A204.1 (cell line): ENCODE measurements at regions not wholly inside any gene's neighbourhood (a gene's known extent, or its start where the extent isn't known, plus 50 kb on each side); places are given as distances from the start of the nearest gene placed in this dataset.
"Not testable (repeated sequence)": the region's sequence is repeated elsewhere in the genome, so short reads cannot be mapped to it uniquely, and the experiment has no call there.

Experiments
- FAIRE-seq: peaks from 2 replicates; lab custom pipeline; 2012; peaks lifted over from hg19 to GRCh38; lab: Jason Lieb, UNC

DNA sequence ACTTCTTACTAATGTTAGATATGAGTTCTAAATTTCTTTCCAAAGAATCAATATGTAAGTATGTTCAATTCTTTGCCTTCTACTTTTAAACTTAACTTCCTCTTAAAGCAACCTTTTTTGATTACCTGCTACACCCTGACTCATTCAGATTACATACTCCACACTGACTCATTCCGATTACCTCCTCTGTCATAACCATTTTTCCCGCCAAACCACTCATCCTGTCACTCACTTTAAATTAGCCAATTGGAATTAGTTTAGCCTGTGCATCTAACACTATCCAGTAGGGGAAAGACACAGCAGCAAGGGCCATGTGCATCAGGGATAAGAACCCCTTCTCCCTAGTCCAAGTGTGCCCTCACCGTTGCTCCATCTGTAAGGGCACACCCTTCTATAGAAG lies 815.5 kb downstream of the BRINP3 start:
- no peak for FAIRE-seq

DNA sequence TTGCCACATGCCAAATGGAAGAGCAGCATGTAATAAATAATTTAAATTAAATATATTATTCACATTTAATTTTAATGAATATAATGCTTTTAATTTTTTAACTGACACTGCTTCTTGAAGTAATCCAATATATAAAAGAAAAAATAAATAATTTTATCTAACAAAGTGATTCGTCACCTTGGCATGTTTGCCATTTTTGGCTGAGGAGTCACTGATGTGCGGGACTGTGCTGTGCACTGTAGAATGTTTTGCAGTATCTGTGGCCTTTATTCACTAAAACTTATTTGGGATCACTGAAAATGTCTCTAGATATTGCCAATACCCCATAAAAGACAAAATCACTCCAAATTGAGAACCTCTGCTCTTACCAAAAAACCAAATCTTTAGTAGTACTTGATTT lies 807.8 kb downstream of the BRINP3 start:
- no peak for FAIRE-seq

DNA sequence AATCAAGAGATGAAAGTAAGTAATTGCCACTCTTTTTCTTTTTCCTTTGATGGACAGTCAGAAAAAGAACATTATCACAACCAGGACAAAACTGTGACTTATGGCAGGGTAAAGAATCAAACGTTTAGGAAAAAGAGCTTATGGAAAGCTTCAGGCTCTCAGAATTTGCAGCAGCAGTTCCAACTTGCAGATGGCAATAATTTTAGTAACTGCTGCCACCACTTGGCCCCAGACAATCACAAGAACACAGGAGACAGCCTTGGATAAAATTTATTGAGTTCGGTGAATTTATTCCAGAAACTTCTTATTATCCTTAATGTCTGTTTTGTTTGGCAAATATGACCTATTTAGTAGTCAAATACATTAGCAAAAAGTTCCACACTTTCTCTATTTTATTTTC lies 804.4 kb downstream of the BRINP3 start:
- no peak for FAIRE-seq

DNA sequence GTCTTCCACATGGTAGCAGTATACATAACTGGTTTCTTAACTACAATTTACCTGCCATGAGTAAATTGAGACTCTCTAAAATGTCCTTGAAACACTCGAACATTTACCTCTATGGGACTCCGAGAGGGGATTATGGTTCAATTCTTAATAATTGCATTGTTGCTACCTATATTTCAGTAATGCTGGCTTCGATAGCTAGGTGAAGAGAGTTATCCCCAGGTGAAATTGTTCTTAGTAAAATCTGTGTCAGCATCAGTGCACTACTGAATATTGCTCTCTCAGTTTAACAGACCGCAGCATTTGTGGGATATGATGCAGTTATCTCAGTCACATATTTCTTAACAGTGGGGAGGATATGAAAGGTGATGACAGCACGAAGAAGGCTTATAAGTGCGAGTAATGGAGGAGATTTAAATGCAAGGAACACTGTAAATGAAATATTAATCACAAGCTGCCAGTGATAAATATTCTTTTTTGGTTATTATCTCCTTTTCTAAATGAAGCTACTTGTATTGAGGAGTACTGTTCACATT lies 801.9 kb downstream of the BRINP3 start:
- FAIRE-seq = no peak

DNA sequence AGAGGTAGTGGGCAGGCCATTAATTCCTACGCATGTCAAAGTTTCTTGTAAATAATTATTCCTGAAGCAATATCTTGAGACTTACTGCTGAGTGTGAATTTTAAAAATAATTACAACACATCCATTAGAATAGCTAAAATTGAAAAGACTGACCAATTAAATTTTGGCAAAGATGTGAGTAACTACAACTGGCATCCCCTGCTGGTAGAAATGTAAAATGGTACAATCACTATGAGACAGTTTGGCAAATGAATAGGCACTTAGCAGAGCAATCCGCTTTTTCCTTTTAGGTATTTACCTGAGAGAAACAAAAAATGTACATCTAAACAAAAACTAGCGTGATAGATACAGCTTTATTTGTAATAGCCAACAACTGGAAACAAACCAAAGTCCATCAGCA lies 798.9 kb downstream of the BRINP3 start:
- no peak for FAIRE-seq

DNA sequence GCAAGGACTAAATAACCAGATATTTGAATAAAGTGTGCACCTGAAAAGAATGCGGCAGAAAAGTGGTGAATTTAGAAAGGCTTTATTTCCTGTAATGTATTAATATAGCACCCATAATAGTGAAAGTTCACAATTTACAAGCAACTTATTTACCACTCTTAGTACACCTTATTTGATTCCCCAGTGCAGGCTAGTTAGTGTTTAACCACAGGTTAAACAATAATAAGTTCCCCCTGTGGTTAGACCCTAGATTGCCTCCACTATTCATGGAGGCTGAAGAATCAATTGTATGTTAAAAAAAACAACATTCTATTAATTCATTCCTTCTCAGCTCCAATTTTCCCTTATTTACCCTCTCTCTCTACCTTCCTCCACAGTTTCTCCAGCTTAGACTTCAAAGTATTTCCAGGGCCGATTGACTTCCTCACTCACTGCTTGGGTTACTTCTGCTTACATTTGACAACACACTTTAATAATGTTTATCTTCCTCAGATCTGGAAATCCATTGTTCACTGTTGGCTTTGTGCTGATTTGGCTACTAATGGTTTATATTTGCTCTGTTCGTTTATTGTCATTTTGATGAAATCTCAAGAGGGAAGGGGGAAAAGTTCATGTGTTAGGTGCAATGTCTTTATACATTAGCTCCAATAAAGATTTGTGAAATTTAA lies 796.3 kb downstream of the BRINP3 start:
- FAIRE-seq = no peak

DNA sequence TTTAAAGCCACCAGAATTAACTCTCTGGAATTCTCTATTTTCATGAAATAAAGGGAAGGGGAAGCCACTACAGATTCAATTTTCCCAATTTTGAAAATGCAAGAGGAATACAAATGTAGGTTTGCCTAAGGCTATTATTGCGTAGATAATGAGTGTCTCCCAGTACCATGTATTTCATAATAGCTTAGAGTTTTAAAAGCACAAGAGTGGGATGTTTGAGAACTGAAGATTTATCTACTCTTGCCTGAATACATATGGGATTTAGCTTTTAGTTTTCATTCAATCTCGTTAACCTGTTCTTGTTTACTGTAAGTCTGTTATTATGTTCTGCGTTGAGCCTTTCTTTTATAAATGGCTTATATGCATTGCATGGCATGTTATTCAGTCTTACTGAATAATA lies 795.1 kb downstream of the BRINP3 start:
- no peak for FAIRE-seq

DNA sequence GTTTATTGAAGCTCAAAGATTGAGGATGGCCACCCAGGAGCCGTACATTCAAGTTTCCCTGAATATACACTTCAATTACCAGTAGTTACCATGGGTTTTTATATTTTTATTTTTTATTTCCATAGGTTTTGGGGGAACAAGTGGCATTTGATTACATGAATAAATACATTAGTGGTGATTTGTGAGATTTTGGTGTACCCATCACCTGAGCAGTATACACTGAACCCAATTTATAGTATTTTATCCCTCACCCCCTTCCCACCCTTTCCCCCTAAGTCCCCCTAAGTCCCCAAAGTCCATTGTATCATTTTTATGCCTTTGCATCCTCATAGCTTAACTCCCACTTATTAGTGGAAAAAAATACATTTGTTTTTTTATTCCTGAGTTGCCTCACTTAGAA lies 791.4 kb downstream of the BRINP3 start:
- no peak for FAIRE-seq

DNA sequence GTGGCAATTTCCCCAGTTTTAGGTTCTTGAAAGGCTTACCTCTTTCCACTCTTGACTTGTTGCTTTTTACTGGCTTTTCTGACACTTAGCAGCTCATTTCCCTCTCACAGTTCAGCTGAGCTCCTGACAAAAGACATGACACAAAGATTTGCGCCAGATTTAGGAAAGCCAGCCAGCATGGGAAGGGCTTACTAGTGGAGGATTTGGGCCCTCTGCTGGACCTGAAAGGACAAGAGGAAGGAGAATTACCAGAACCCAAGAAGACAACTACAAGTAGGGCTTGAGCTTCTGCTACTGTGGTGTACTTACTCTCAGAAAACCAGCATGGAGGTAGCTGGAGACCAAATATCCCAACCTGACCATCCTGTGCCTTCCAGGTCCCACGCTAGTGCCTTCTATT lies 784.5 kb downstream of the BRINP3 start:
- FAIRE-seq = no peak

DNA sequence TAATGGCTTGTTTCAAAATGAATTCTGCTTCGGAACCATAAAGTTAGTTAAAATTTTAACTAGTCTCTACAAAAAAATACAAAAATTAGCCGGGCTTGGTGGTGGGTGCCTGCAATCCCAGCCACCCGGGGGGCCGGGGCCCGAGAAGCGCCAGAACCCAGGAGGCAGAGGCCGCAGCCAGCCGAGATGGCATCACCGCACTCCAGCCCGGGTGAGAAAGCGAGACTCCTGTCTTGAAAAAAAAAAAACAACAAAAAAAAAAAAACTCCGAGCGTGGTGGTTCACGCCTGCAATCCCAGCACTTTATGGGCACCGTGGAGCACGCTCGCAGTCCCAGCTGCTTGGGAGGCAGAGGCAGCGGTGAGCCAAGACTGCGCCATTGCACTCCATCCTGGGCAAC lies 781.4 kb downstream of the BRINP3 start:
- no peak for FAIRE-seq

DNA sequence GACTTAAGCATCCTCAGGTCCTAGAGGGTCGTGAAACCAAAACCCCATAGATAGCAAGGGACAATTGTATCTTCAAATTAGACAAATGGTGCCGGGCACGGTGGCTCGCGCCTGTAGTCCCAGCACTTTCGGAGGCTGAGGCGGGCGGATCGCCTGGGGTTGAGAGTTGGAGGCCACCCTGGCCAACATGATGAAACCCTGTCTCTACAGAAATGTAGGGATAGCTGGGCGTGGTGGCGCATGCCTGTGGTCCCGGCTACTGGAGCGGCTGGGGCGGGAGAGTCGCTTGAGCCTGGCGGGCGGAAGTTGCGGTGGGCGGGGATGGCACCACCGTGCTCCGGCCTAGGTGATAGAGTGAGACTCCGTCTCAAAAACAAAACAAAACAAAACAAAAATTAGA lies 780.6 kb downstream of the BRINP3 start:
- no peak for FAIRE-seq

DNA sequence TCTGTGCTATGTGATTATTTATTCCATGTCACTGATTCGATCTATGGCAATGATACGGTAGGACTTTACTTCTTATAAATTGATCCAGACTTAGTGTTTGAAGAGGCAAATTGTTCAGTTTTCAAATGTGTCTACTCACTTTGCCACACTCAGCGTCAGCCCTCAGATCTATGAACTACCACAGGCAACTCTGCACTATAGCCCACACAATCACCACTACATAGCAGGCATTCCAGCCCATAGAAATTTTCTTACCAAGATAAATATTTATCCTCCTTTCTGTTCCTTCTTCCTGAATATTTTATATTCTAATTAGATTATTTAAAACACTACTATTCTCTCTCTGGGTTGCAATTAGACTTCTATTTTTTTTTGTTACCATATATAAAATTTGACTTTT lies 776.1 kb downstream of the BRINP3 start:
- no peak for FAIRE-seq

DNA sequence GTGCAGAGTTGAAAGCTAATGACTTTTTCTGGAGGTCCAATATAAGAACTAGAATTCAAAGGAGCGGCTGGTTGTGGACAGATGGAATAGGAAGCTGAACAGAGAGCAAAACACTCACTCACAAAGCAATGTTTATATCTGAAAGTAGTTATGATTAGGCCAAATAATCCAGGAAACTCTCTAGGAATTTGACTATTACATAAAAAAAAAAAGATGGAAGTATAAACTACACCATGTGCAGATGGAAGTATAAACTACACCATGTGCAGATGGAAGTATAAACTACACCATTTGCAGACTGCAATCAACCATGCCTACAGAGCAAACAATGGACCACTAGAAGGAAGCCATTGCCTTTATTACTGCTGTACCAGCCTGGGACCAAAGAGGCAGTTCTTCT lies 771.1 kb downstream of the BRINP3 start:
- FAIRE-seq = no peak

DNA sequence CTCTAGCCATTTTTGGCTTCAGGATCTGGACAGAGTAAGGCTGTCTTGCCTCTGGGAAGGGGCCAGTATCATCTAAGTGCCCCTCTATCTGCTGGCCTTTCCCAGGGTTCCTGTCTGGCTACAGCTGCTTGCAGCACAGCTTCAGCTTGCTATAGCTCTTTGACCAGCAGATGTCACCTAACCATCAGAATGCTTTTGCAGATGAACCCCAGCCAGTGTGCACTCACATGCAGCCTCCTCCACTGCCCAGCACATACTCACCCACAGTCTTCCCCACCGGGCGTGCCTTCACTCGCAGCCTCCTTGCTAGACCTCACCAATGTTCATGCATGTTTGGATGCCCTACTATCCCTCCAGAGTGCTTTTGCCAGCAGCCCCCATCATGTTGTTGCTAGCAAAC lies 769.0 kb downstream of the BRINP3 start:
- FAIRE-seq = no peak

DNA sequence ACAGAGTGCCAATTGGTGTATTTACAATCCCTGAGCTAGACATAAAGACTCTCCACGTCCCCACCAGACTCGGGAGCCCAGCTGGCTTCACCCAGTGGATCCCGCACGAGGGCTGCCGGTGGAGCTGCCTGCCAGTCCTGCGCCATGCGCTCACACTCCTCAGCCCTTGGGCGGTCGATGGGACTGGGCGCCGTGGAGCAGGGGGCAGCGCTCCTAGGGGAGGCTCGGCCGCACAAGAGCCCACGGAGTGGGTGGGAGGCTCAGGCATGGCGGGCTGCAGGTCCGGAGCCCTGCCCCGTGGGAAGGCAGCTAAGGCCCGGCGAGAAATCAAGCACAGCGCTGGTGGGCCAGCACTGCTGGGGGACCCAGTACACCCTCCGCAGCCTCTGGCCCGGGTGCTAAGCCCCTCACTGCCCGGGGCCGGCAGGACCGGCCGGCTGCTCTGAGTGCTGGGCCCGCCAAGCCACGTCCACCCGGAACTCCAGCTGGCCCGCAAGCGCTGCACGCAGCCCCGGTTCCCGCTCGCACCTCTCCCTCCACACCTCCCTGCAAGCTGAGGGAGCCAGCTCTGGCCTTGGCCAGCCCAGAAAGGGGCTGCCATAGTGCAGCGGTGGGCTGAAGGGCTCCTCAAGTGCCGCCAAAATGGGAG lies 759.4 kb downstream of the BRINP3 start:
- not testable (repeated sequence) for FAIRE-seq

DNA sequence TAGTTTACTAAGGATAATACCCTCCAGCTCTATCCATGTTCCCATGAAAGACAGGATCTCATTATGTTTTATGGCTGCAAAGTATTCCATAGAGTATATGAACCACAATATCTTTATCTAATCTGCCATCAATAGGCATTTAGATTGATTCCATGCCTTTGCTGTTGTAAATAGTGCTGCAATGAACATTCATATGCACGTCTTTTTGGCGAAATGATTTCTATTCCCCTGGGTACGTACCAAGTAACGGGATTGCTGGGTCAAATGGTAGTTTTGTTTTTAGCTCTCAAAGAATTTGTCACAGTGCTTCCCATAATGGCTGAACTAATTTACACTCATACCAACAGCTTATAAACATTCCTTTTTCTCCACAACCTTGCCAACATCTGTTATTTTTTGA lies 750.9 kb downstream of the BRINP3 start:
- FAIRE-seq = no peak

DNA sequence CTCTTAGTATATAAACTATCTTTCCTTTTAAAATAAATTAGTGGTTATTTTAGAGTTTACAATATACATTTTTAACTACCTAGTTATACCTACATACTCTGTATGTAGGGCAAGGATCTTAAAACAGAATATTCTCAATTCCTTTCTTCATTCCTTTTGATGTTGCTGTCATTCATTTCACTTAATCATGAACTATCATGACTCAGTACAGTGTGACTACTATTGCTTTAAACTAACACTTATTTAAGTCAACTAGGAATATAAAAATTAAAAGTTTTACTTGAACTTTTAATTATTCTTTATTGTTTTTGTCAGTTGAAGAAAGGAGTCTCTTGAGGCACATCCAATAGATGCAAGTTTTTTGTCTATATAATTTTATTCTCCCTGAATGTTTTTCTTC lies 726.4 kb downstream of the BRINP3 start:
- FAIRE-seq = no peak

DNA sequence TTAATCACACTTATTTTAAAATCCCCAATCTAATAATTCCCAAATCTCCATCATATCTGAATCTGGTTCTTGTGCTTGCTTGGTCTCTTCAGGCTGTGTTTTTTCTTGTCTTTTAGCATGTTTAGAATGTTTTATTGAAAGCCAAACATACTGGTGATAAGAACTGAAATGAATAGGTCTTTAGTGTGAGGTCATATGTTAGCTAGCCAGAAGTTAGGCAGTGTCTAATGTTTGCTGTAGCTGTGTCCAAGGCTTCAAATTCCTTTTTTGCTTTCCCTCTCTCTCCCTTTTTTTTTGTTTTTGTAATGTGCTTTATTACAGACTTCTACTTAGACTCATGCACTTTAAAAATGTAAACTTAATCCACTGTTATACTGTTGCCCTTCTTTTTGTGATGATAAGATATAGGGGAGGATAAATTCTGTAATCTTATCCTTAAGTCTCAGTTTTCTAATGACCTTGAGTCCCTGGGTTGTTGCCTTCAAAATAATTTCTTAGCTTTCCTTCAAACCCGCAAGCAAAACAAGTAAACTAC lies 725.1 kb downstream of the BRINP3 start:
- FAIRE-seq = no peak

DNA sequence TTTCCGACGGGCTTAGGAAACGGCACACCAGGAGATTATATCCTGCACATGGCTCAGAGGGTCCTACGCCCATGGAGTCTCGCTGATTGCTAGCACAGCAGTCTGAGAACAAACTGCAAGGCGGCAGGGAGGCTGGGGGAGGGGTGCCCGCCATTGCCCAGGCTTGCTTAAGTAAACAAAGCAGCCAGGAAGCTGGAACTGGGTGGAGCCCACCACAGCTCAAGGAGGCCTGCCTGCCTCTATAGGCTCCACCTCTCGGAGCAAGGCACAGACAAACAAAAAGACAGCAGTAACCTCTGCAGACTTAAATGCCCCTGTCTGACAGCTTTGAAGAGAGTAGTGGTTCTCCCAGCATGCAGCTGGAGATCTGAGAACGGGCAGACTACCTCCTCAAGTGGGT lies 722.6 kb downstream of the BRINP3 start:
- FAIRE-seq = not testable (repeated sequence)

DNA sequence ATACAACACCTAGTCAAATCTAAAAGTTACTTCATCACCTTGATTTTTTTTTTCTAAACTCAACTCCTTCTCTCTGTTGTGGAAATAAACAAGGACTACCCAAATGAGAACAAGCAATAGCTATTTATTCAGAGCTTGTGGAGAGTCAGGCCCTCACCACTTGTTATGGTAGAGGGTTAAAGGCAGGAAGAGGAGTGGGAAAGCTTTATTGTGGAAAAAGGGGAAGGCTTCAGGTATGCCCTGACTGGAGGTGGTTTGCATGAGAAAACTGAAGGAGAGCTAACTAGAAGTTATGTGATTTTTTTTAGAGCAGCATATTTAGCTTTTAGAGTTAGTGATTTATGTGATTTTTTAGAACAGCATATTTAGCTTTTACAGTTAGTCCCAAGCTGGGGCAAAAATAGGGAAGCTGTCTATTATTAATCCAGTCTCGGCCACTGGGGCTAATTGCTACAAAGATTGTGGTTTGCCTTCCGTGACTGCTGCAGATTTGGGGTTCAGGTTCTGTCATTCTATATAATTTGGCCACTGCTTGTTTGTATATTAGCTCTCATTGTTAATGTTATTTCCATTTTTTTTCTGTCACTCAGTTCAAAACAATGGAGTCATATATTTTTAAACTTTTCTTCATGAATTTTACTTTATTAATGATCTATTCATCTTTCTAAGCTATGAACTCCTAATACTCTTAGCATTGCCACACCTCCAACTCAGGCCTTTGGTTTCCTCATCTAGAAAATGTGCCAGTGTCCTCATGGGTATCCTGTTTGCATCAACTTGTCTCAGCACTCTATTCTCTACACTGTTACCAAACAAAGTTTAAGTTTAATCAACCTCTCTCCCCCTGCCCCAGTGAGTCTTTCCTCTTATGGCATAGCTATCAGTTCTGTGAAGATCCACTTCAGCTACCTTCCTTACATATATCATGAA lies 713.0 kb downstream of the BRINP3 start:
- FAIRE-seq = no peak

DNA sequence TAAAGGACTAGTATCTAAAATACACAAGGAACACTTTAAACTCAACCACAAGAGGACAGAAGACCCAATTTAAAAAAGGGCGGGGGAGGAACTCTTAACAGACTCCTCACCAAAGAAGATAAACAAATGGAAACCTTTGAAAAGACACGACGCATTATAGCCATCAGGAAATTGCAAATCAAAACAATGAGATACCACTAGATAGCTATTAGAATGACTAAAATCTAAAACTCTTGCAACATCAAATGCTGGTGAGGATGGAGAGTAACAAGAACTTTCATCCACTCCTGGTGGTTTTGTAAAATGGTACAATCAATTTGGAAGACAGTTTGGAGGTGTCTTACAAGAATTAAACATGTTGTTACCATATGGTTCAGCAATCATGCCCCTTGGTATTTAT lies 708.2 kb downstream of the BRINP3 start:
- no peak for FAIRE-seq

DNA sequence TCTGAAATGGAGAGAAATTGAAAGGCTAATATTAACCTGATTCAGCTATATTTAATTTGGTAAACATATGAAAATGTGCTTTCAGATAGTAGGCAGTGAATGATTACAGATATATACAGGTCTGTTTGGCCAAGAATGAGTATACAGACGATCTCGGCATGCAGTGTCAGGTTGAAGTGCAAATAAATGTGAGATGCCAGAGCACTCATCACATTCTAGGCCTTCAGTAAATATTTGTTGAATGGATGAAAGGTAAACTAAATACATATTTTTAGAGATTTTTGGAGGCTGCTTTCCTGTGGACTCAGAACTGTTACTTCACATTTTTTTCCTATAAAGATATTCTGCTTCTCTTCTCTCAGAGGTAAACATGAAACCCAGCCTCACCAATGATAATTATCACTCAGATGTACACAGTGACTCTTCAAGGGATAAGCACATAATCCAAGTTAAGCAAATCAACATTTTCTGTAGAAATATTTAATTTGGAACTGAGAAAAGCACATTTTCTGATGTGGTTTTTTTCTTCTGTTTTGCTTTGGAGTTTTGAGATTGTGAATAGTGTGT lies 702.9 kb downstream of the BRINP3 start:
- no peak for FAIRE-seq
